Panc1 (cell line): ENCODE measurements at regions not wholly inside any gene's neighbourhood (a gene's known extent, or its start where the extent isn't known, plus 50 kb on each side); places are given as distances from the start of the nearest gene placed in this dataset.

Experiments
- POLR2AphosphoS5 ChIP-seq: IDR thresholded peaks from 2 replicates; pipeline ENCODE4 v1.6.1; 2012; ENCODE audit warnings: mild to moderate bottlenecking, low read depth, low read length, moderate library complexity
- SIN3A ChIP-seq: IDR thresholded peaks from 2 replicates; pipeline ENCODE4 v1.6.1; 2012; ENCODE audit warnings: low read depth, mild to moderate bottlenecking, low read length, moderate library complexity, borderline replicate concordance; ENCODE audit not compliant: insufficient read depth
- TCF7L2 ChIP-seq: IDR thresholded peaks from 2 replicates; pipeline ENCODE4 v1.6.1; 2011; ENCODE audit warnings: mild to moderate bottlenecking, low read depth, low read length, inconsistent platforms
- TF ChIP-seq, protein P1 (sequence below): fragments of 450-650 bp; IDR thresholded peaks from 2 replicates; pipeline ENCODE4 v1.5.1; 2017; ENCODE audit warnings: mild to moderate bottlenecking
- TF ChIP-seq, protein P2 (sequence below), 2 experiments: IDR thresholded peaks; 2 replicates each; pipeline ENCODE4 v1.6.1; 2011 to 2012; ENCODE audit warnings: low read depth in 2 of 2, control low read depth in 1 of 2, low read length in 1 of 2, mild to moderate bottlenecking in 1 of 2, moderate library complexity in 1 of 2; ENCODE audit not compliant: insufficient read depth in 1 of 2

DNA sequence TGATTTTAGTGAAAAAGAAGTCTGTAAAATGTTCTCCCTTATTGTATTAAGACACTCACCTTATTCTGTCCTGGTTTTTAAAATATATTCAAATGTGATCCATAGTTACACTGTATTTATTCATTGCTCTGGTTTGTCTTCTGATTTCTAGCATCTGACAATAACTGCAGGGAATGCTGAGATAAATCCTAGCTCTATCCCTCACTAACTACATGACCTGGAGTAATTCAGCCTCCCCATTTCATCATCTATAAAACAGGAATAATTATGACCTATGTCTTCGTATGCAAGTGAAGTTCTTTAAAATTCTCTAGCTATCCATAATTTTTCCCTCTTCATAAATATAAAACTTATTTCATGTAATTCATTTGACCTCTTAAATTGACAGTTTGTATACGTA is 104.0 kb upstream of the ESRRG start:
- TF ChIP-seq, protein P1, sequence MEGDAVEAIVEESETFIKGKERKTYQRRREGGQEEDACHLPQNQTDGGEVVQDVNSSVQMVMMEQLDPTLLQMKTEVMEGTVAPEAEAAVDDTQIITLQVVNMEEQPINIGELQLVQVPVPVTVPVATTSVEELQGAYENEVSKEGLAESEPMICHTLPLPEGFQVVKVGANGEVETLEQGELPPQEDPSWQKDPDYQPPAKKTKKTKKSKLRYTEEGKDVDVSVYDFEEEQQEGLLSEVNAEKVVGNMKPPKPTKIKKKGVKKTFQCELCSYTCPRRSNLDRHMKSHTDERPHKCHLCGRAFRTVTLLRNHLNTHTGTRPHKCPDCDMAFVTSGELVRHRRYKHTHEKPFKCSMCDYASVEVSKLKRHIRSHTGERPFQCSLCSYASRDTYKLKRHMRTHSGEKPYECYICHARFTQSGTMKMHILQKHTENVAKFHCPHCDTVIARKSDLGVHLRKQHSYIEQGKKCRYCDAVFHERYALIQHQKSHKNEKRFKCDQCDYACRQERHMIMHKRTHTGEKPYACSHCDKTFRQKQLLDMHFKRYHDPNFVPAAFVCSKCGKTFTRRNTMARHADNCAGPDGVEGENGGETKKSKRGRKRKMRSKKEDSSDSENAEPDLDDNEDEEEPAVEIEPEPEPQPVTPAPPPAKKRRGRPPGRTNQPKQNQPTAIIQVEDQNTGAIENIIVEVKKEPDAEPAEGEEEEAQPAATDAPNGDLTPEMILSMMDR: no peak
- TF ChIP-seq POLR2AphosphoS5: no peak
- TF ChIP-seq TCF7L2: no peak
- no peak for TF ChIP-seq SIN3A
- TF ChIP-seq, protein P2, sequence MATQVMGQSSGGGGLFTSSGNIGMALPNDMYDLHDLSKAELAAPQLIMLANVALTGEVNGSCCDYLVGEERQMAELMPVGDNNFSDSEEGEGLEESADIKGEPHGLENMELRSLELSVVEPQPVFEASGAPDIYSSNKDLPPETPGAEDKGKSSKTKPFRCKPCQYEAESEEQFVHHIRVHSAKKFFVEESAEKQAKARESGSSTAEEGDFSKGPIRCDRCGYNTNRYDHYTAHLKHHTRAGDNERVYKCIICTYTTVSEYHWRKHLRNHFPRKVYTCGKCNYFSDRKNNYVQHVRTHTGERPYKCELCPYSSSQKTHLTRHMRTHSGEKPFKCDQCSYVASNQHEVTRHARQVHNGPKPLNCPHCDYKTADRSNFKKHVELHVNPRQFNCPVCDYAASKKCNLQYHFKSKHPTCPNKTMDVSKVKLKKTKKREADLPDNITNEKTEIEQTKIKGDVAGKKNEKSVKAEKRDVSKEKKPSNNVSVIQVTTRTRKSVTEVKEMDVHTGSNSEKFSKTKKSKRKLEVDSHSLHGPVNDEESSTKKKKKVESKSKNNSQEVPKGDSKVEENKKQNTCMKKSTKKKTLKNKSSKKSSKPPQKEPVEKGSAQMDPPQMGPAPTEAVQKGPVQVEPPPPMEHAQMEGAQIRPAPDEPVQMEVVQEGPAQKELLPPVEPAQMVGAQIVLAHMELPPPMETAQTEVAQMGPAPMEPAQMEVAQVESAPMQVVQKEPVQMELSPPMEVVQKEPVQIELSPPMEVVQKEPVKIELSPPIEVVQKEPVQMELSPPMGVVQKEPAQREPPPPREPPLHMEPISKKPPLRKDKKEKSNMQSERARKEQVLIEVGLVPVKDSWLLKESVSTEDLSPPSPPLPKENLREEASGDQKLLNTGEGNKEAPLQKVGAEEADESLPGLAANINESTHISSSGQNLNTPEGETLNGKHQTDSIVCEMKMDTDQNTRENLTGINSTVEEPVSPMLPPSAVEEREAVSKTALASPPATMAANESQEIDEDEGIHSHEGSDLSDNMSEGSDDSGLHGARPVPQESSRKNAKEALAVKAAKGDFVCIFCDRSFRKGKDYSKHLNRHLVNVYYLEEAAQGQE (IDR thresholded peaks at IDR 0.05; ENCODE audit: insufficient read depth in 1 of 2, low read depth in 2 of 2, low read length in 1 of 2): no peak
